B cell (primary cell): ENCODE measurements at regions not wholly inside any gene's neighbourhood (a gene's known extent, or its start where the extent isn't known, plus 50 kb on each side); places are given as distances from the start of the nearest gene placed in this dataset.

Experiments
- ATAC-seq: fragments of 200-7000 bp; cut with Tn5 transposase; one replicate; pipeline ENCODE4 v1.10.0; 2021; ENCODE audit warnings: low read depth, mild to moderate bottlenecking, moderate number of reproducible peaks, moderate library complexity
- CTCF ChIA-PET: fragments of 350-600 bp; sonication (Branson Sonifier 250); formaldehyde crosslinking; loops from one replicate; lab custom pipeline; 2021; ENCODE audit warnings: antibody characterized with exemption, inconsistent platforms; lab: Charles Lee
- POLR2A ChIA-PET: fragments of 350-600 bp; sonication (Branson Sonifier 250); formaldehyde crosslinking; loops from one replicate; lab custom pipeline; 2021; ENCODE audit warnings: antibody characterized with exemption; lab: Charles Lee
- DNase-seq: peaks from one replicate; pipeline ENCODE4 v3.0.0; 2013
- H2AFZ ChIP-seq: 2 replicates; pipeline ENCODE4 v1.6.1; 2012; ENCODE audit warnings: mild to moderate bottlenecking, low read depth, low read length; ENCODE audit not compliant: insufficient read depth, poor library complexity, severe bottlenecking
- H3K27ac ChIP-seq, 2 donors: 1 replicate in 1 of 2; 2 replicates in 1 of 2; pipeline ENCODE4 v1.5.1; 2012 to 2013; ENCODE audit warnings: low read length in 2 of 2, mild to moderate bottlenecking in 2 of 2, moderate library complexity in 1 of 2
- H3K27me3 ChIP-seq, 4 experiments: fragments of 200-600 bp in 1 of 4; sonication (generic) in 1 of 4; replicated peaks in 1 of 4; 1 replicate in 2 of 4; 2 replicates in 2 of 4; pipeline versions ENCODE4 v1.6.1 to v1.7.0; 2013 to 2016; ENCODE audit warnings: low read length in 3 of 4, mild to moderate bottlenecking in 2 of 4, mixed read lengths in 1 of 4, moderate library complexity in 1 of 4; ENCODE audit not compliant: insufficient read depth in 4 of 4, control insufficient read depth in 3 of 4; ENCODE audit errors: control extremely low read depth in 1 of 4
- H3K36me3 ChIP-seq, 2 experiments: replicated peaks in 1 of 2; 1 replicate in 1 of 2; 2 replicates in 1 of 2; pipeline versions ENCODE4 v1.6.1 to v1.7.1; 2013; ENCODE audit warnings: low read length in 1 of 2; ENCODE audit not compliant: insufficient read depth in 2 of 2, control insufficient read depth in 1 of 2; ENCODE audit errors: control extremely low read depth in 1 of 2, extremely low read depth in 1 of 2
- H3K4me1 ChIP-seq, 2 donors: fragments of 200-600 bp in 1 of 2; sonication (generic) in 1 of 2; 1 replicate in 1 of 2; 2 replicates in 1 of 2; pipeline versions ENCODE4 v1.5.1 to v1.6.1; 2013 to 2017; ENCODE audit warnings: low read length in 2 of 2; ENCODE audit not compliant: control insufficient read depth in 2 of 2, insufficient read depth in 2 of 2
- H3K4me2 ChIP-seq: replicated peaks from 2 replicates; pipeline ENCODE3; 2012; ENCODE audit warnings: mild to moderate bottlenecking, low read depth, low read length; ENCODE audit not compliant: poor library complexity, severe bottlenecking
- H3K4me3 ChIP-seq, 5 experiments: fragments of 200-600 bp in 1 of 5; sonication (generic) in 1 of 5; 1 replicate in 3 of 5; 2 replicates in 2 of 5; pipeline versions ENCODE4 v1.5.1 to v1.7.0; 2011 to 2016; ENCODE audit warnings: low read length in 4 of 5, mild to moderate bottlenecking in 4 of 5, low read depth in 2 of 5, control low read depth in 1 of 5, moderate library complexity in 1 of 5; ENCODE audit not compliant: insufficient read depth in 1 of 5; ENCODE audit errors: control extremely low read depth in 1 of 5, extremely low read depth in 1 of 5
- H3K79me2 ChIP-seq: fragments of 200-600 bp; sonication (generic); one replicate; pipeline ENCODE4 v1.6.0; 2016; ENCODE audit warnings: low read length; ENCODE audit not compliant: control insufficient read depth, insufficient read depth
- H3K9ac ChIP-seq: fragments of 200-600 bp; sonication (generic); 2 replicates; pipeline ENCODE4 v1.6.1; 2017; ENCODE audit warnings: mild to moderate bottlenecking, low read length, moderate library complexity
- H3K9me3 ChIP-seq, 3 donors: one replicate each; pipeline versions ENCODE4 v1.6.1 to v1.7.1; 2013; ENCODE audit warnings: low read length in 2 of 3; ENCODE audit not compliant: control insufficient read depth in 2 of 3, insufficient read depth in 1 of 3; ENCODE audit errors: control extremely low read depth in 1 of 3
- H4K20me1 ChIP-seq: 2 replicates; pipeline ENCODE4 v1.6.0; 2012; ENCODE audit warnings: mild to moderate bottlenecking, low read length; ENCODE audit not compliant: insufficient read depth, control insufficient read depth, poor library complexity, severe bottlenecking
- H3K27ac Mint-ChIP-seq: one replicate; pipeline ENCODE4 v1.8.0; 2021; ENCODE audit warnings: mixed read lengths
- H3K27me3 Mint-ChIP-seq: one replicate; pipeline ENCODE4 v1.8.0; 2021; ENCODE audit warnings: mixed read lengths
- H3K4me1 Mint-ChIP-seq: one replicate; pipeline ENCODE4 v1.8.0; 2021; ENCODE audit warnings: mixed read lengths
- H3K4me3 Mint-ChIP-seq: one replicate; pipeline ENCODE4 v1.8.0; 2021; ENCODE audit warnings: mixed read lengths
- H3K9me3 Mint-ChIP-seq: one replicate; pipeline ENCODE4 v1.8.0; 2022; ENCODE audit warnings: mixed read lengths; ENCODE audit not compliant: insufficient read depth
- EZH2 ChIP-seq: IDR thresholded peaks from 2 replicates; pipeline ENCODE4 v1.6.1; 2012; ENCODE audit warnings: borderline replicate concordance, low read depth, mild to moderate bottlenecking, moderate library complexity, low read length; ENCODE audit not compliant: insufficient read depth, poor library complexity, severe bottlenecking
- WGBS: methylation state at CpG from one replicate; pipeline ENCODE4 v1.1.5; 2013; ENCODE audit warnings: missing lambda C conversion rate; ENCODE audit not compliant: insufficient coverage; 5-methylcytosine and 5-hydroxymethylcytosine counted together
- intact Hi-C: fragments of 100-400 bp; cut with micrococcal nuclease; formaldehyde crosslinking; loops from one replicate; pipeline ENCODE4 v1.10.0; 2022
- TF ChIP-seq, protein P1 (sequence below): fragments of 200-600 bp; IDR thresholded peaks from one replicate; pipeline ENCODE4 v1.8.0; 2022; ENCODE audit warnings: antibody characterized with exemption, mild to moderate bottlenecking

GRCh38 chr20:22403632-22404361, 180.6 kb downstream of the FOXA2 start:
- Histone ChIP-seq H3K27me3 (no peaks in the 10 kb centered on the region), H3K27ac (peak overlapping the region in 1 of 2 donors; percentile 20), H2AFZ (peak overlapping the region; percentile 68), H3K79me2 (no peaks in the 10 kb centered on the region), H3K9me3 (no peaks in the 10 kb centered on the region), H3K4me1 (peaks cover 0 to 10% of the 10 kb centered on the region in 2 donors), H3K4me3 (peak overlapping the region; percentile 10 to 45 (median 22)), H4K20me1 (no peaks in the 10 kb centered on the region), H3K9ac (peak overlapping the region; percentile 31), H3K4me2 (peak overlapping the region; percentile 55), H3K36me3 (no peaks in the 10 kb centered on the region)
- POLR2A ChIA-PET: no interaction called here
- peaks cover 10% of the 10 kb centered on the region for H3K27me3 Mint-ChIP-seq
- H3K27ac Mint-ChIP-seq: no peak overlapping the region
- no peak for TF ChIP-seq EZH2
- TF ChIP-seq, protein P1, sequence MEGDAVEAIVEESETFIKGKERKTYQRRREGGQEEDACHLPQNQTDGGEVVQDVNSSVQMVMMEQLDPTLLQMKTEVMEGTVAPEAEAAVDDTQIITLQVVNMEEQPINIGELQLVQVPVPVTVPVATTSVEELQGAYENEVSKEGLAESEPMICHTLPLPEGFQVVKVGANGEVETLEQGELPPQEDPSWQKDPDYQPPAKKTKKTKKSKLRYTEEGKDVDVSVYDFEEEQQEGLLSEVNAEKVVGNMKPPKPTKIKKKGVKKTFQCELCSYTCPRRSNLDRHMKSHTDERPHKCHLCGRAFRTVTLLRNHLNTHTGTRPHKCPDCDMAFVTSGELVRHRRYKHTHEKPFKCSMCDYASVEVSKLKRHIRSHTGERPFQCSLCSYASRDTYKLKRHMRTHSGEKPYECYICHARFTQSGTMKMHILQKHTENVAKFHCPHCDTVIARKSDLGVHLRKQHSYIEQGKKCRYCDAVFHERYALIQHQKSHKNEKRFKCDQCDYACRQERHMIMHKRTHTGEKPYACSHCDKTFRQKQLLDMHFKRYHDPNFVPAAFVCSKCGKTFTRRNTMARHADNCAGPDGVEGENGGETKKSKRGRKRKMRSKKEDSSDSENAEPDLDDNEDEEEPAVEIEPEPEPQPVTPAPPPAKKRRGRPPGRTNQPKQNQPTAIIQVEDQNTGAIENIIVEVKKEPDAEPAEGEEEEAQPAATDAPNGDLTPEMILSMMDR: no peak
- H3K9me3 Mint-ChIP-seq: no peaks in the 10 kb centered on the region
- ATAC-seq (no peak), DNase-seq (peak; percentile 15)
- H3K4me3 Mint-ChIP-seq: peak overlapping the region; percentile 81
- WGBS: 27% methylated on average over 10 of the region's 13 CpGs
- peaks cover 16% of the 10 kb centered on the region for H3K4me1 Mint-ChIP-seq
- CTCF ChIA-PET: no interaction called here
- intact Hi-C loops: no loop called here

DNA sequence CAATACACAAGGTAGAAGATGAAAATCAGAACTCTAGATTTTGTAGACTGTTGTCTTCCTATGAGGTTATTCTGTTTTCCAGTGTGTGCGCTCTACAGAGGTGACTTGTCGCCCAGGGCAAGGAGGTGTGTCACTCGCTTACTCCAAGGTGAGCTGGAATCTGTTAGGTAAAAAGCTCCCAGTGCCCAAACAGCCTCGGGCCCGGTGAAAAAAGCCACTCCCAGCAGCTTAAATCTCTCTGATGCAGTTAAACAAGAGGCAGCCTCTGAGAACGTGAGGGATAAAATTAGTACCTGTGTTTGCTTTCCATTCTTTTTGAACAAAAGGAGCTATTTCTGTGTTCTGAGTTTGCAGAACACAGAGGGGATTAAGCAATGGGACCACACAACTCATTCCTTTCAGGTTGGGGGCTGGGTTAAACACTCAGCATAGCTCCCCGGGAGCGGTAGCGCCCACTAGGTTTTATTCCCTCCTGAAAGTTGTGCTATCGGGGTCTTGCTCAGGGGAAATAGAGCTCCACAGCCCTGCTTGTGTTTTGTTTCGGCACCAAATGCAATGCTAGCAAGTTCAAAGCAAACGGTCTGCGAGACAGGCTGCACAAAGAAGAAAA, 181.2 kb downstream of the FOXA2 start:
- H3K4me1 ChIP-seq: peaks cover 0 to 10% of the 10 kb centered on the region in 2 donors
- TF ChIP-seq, protein P1: no peak
- no peak for TF ChIP-seq EZH2
- H2AFZ ChIP-seq: peak overlapping the region; percentile 68
- ChIA-PET POLR2A (no interaction called here), CTCF (no interaction called here)
- H3K4me1 Mint-ChIP-seq: peaks cover 16% of the 10 kb centered on the region
- peak overlapping the region; percentile 31 for H3K9ac ChIP-seq
- peak overlapping the region; percentile 10 to 45 (median 22) for H3K4me3 ChIP-seq
- no peak overlapping the region for H3K27ac Mint-ChIP-seq
- ATAC-seq: no peak
- H3K27ac ChIP-seq: no peak overlapping the region
- H3K27me3 Mint-ChIP-seq: peaks cover 13% of the 10 kb centered on the region
- H3K9me3 ChIP-seq: no peaks in the 10 kb centered on the region
- DNase-seq: no peak
- peak overlapping the region; percentile 81 for H3K4me3 Mint-ChIP-seq
- H3K4me2 ChIP-seq: peak overlapping the region; percentile 55
- no peaks in the 10 kb centered on the region for H3K79me2 ChIP-seq
- H4K20me1 ChIP-seq: no peaks in the 10 kb centered on the region
- intact Hi-C loops: no loop called here
- no peaks in the 10 kb centered on the region for H3K9me3 Mint-ChIP-seq
- WGBS: 48% methylated on average over 13 of the region's 13 CpGs
- no peaks in the 10 kb centered on the region for H3K27me3 ChIP-seq
- no peaks in the 10 kb centered on the region for H3K36me3 ChIP-seq
